ENCODE measurements at regions not wholly inside any gene's neighbourhood (a gene's known extent, or its start where the extent isn't known, plus 50 kb on each side); places are given as distances from the start of the nearest gene placed in this dataset.

DNA sequence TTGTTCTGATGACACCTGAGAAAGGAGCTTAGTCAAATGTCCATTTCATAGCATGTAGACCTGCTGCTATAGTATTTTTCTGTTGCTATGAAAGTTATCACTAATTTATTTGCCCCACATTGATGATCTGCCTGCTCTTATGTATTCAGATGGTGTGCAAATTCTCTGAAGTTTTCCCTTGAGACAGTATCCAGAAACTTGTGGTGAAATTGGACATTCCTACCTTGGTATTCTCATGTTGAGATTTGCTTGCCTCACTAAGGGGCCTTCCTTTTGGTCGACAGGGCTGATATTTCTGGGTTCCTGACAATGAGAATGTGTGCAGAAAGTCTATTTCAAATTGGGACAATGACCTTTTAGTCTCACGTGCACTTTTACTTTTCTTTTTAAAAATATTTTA, 253.2 kb upstream of the FZD8 start:
- TF ChIP-seq, protein P1, sequence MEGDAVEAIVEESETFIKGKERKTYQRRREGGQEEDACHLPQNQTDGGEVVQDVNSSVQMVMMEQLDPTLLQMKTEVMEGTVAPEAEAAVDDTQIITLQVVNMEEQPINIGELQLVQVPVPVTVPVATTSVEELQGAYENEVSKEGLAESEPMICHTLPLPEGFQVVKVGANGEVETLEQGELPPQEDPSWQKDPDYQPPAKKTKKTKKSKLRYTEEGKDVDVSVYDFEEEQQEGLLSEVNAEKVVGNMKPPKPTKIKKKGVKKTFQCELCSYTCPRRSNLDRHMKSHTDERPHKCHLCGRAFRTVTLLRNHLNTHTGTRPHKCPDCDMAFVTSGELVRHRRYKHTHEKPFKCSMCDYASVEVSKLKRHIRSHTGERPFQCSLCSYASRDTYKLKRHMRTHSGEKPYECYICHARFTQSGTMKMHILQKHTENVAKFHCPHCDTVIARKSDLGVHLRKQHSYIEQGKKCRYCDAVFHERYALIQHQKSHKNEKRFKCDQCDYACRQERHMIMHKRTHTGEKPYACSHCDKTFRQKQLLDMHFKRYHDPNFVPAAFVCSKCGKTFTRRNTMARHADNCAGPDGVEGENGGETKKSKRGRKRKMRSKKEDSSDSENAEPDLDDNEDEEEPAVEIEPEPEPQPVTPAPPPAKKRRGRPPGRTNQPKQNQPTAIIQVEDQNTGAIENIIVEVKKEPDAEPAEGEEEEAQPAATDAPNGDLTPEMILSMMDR (conservative IDR thresholded peaks at IDR 0.05; ENCODE audit: low read depth, low read length), result no peak
- TF ChIP-seq EZH2 (IDR thresholded peaks at IDR 0.05; ENCODE audit: borderline replicate concordance, low read depth, low read length, poor library complexity, severe bottlenecking), result no peak

Measured in A673 (cell line).